ENCODE measurements at regions not wholly inside any gene's neighbourhood (a gene's known extent, or its start where the extent isn't known, plus 50 kb on each side); places are given as distances from the start of the nearest gene placed in this dataset.
"Not testable (repeated sequence)": the region's sequence is repeated elsewhere in the genome, so short reads cannot be mapped to it uniquely, and the experiment has no call there.

DNA sequence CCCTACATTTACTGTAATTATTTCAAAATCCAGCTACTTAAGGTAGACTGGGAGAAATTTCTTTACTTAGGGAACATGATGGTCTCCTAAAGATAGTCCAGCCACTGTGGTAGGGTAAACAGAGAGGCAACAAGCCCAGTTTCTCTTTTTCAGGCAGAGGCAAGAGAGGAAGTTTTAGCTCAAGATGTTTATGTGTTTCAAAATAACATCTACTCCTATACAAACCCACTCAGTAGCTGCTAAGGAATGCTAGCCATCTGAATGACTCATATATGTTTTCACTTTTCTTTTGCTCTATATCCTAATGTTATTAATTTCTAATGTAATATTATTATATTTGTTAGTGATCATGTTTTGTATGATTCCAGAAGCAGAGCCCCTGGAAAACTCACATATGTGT, 856.6 kb downstream of the PLA2G4A start:
- CTCF ChIA-PET = no interaction called here
- Histone ChIP-seq H3K36me3 (ENCODE audit: insufficient read depth, low read length) (no peaks in the 10 kb centered on the region), H3K9me3 (ENCODE audit: low read length) (no peaks in the 10 kb centered on the region), H3K27me3 (ENCODE audit: insufficient read depth, low read length, poor library complexity, severe bottlenecking) (no peaks in the 10 kb centered on the region), H3K27ac (ENCODE audit: low read depth, low read length) (no peak overlapping the region), H3K4me3 (ENCODE audit: low read length) (no peak overlapping the region), H3K4me1 (ENCODE audit: insufficient read depth, low read length) (no peaks in the 10 kb centered on the region)
- DNase-seq = no peak
- Mint-ChIP-seq H3K27ac (no peak overlapping the region), H3K4me1 (no peaks in the 10 kb centered on the region), H3K36me3 (no peaks in the 10 kb centered on the region), H3K4me3 (no peak overlapping the region), H3K9me3 (peaks cover 1 to 25% (median 16%) of the 10 kb centered on the region in 5 donors), H3K27me3 (no peaks in the 10 kb centered on the region)
- POLR2A ChIA-PET = no interaction called here

GRCh38 chr1:187689129-187689528, 860.4 kb downstream of the PLA2G4A start:
- peaks cover 0 to 22% (median 13%) of the 10 kb centered on the region in 5 donors for H3K9me3 Mint-ChIP-seq
- H3K36me3 ChIP-seq (ENCODE audit: insufficient read depth, low read length) = no peaks in the 10 kb centered on the region
- no peak for DNase-seq

DNA sequence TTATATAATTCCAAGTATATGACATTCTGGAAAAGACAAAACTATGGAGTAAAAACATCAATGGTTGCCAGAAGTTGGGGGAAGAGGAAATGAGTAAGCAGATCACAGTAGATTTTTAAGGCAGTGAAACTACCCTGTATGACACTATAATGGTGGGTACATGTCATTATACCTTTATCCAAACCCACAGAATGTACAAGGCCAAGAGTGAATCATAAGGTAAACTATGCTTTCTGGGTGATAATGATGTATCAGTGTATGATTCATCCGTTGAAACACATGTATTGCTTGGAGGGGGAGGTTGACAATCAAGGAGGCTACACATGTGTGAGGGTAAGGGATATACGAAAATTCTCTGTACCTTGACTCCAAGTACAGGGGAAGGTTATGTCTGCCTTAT, 862.7 kb downstream of the PLA2G4A start:
- Mint-ChIP-seq H3K4me1 (no peaks in the 10 kb centered on the region), H3K9me3 (peaks cover 0 to 22% (median 11%) of the 10 kb centered on the region in 5 donors), H3K4me3 (no peak overlapping the region), H3K36me3 (no peaks in the 10 kb centered on the region), H3K27me3 (no peaks in the 10 kb centered on the region), H3K27ac (no peak overlapping the region)
- H3K4me3 ChIP-seq (ENCODE audit: low read length) = no peak overlapping the region
- H3K4me1 ChIP-seq (ENCODE audit: insufficient read depth, low read length) = no peaks in the 10 kb centered on the region
- no peaks in the 10 kb centered on the region for H3K9me3 ChIP-seq (ENCODE audit: low read length)
- ChIA-PET POLR2A (no interaction called here), CTCF (no interaction called here)
- no peak for DNase-seq
- H3K36me3 ChIP-seq (ENCODE audit: insufficient read depth, low read length) = no peaks in the 10 kb centered on the region
- no peaks in the 10 kb centered on the region for H3K27me3 ChIP-seq (ENCODE audit: insufficient read depth, low read length, poor library complexity, severe bottlenecking)
- no peak overlapping the region for H3K27ac ChIP-seq (ENCODE audit: low read depth, low read length)

More at GRCh38 chr1:187689129-187689528, 860.4 kb downstream of the PLA2G4A start:
- no peaks in the 10 kb centered on the region for H3K27me3 ChIP-seq (ENCODE audit: insufficient read depth, low read length, poor library complexity, severe bottlenecking)
- POLR2A ChIA-PET = no interaction called here
- no peak overlapping the region for H3K27ac ChIP-seq (ENCODE audit: low read depth, low read length)
- no peaks in the 10 kb centered on the region for H3K4me1 Mint-ChIP-seq
- no peak overlapping the region for H3K4me3 Mint-ChIP-seq
- no peak overlapping the region for H3K4me3 ChIP-seq (ENCODE audit: low read length)
- no peaks in the 10 kb centered on the region for H3K4me1 ChIP-seq (ENCODE audit: insufficient read depth, low read length)
- H3K36me3 Mint-ChIP-seq = no peaks in the 10 kb centered on the region
- CTCF ChIA-PET = no interaction called here
- no peak overlapping the region for H3K27ac Mint-ChIP-seq
- H3K27me3 Mint-ChIP-seq = no peaks in the 10 kb centered on the region
- H3K9me3 ChIP-seq (ENCODE audit: low read length) = no peaks in the 10 kb centered on the region

GRCh38 chr1:187692799-187693198, 864.0 kb downstream of the PLA2G4A start:
- Histone ChIP-seq H3K4me1 (ENCODE audit: insufficient read depth, low read length) (no peaks in the 10 kb centered on the region), H3K36me3 (ENCODE audit: insufficient read depth, low read length) (no peaks in the 10 kb centered on the region), H3K4me3 (ENCODE audit: low read length) (no peak overlapping the region), H3K27me3 (ENCODE audit: insufficient read depth, low read length, poor library complexity, severe bottlenecking) (no peaks in the 10 kb centered on the region), H3K27ac (ENCODE audit: low read depth, low read length) (no peak overlapping the region), H3K9me3 (ENCODE audit: low read length) (no peaks in the 10 kb centered on the region)
- DNase-seq = no peak
- H3K4me3 Mint-ChIP-seq = no peak overlapping the region
- H3K27ac Mint-ChIP-seq = no peak overlapping the region
- ChIA-PET POLR2A (no interaction called here), CTCF (no interaction called here)
- no peaks in the 10 kb centered on the region for H3K36me3 Mint-ChIP-seq
- no peaks in the 10 kb centered on the region for H3K4me1 Mint-ChIP-seq
- H3K9me3 Mint-ChIP-seq = peaks cover 0 to 22% (median 14%) of the 10 kb centered on the region in 5 donors
- H3K27me3 Mint-ChIP-seq = peaks cover 0 to 1% of the 10 kb centered on the region in 2 donors

DNA sequence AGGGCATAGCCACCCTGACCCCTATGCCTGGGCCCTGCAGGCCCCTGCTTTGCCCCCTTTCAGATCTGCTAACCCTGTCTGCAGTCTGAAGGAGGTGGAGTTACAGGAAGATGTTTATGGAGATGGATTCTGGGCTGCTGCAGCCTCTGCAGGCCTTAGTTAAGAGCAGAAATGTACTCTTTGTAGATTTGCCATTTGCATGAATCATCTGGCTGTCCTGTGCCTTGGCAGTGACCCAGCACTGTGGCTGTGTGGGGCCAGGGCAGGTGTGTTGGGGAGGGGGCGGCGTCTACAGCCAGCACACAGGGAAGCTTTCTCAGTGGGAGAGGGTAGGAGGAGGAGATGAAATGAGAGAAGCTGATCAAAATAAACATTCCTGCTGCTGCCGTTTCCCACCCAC, 867.3 kb downstream of the PLA2G4A start:
- Mint-ChIP-seq H3K4me1 (no peaks in the 10 kb centered on the region), H3K4me3 (no peak overlapping the region), H3K27me3 (peaks cover 0 to 1% of the 10 kb centered on the region in 2 donors), H3K36me3 (no peaks in the 10 kb centered on the region), H3K9me3 (peaks cover 0 to 12% (median 10%) of the 10 kb centered on the region in 5 donors), H3K27ac (no peak overlapping the region)
- no peaks in the 10 kb centered on the region for H3K27me3 ChIP-seq (ENCODE audit: insufficient read depth, low read length, poor library complexity, severe bottlenecking)
- no peak overlapping the region for H3K27ac ChIP-seq (ENCODE audit: low read depth, low read length)
- CTCF ChIA-PET = no interaction called here
- DNase-seq = no peak
- POLR2A ChIA-PET = no interaction called here
- H3K4me1 ChIP-seq (ENCODE audit: insufficient read depth, low read length) = no peaks in the 10 kb centered on the region
- H3K9me3 ChIP-seq (ENCODE audit: low read length) = no peaks in the 10 kb centered on the region
- no peaks in the 10 kb centered on the region for H3K36me3 ChIP-seq (ENCODE audit: insufficient read depth, low read length)
- no peak overlapping the region for H3K4me3 ChIP-seq (ENCODE audit: low read length)

DNA sequence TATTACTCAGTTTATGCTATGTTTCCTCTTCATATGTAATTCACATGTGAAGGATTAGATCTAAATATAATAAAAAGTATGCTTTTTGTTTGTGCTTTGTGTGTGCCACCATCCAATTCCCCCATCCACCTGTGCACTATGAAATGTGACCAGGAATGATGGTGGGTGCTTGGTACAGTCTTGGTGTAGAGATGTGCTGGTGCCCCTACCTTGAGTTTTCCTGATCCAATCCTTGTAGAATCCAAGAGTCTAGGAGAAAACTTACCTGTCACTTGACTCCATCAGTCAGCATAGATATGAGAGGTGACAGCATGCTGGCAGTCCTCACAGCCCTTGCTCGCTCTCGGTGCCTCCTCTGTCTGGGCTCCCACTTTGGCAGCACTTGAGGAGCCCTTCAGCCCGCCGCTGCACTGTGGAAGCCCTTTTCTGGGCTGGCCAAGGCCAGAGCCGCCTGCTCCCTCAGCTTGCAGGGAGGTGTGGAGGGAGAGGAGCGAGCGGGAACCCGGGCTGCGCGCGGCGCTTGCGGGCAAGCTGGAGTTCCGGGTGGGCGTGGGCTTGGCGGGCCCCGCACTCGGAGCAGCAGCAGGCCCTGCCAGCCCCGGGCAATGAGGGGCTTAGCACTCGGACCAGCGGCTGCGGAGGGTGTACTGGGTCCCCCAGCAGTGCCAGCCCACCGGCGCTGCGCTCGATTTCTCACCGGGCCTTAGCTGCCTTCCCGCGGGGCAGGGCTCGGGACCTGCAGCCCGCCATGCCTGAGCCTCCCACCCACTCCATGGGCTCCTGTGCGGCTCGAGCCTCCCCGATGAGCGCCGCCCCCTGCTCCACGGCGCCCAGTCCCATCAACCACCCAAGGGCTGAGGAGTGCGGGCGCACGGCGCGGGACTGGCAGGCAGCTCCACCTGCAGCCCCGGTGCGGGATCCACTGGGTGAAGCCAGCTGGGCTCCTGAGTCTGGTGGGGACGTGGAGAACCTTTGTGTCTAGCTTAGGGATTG, 874.7 kb downstream of the PLA2G4A start:
- H3K27ac ChIP-seq (ENCODE audit: low read depth, low read length); H3K27me3 Mint-ChIP-seq; H3K36me3 ChIP-seq (ENCODE audit: insufficient read depth, low read length); H3K4me1 ChIP-seq (ENCODE audit: insufficient read depth, low read length); H3K36me3 Mint-ChIP-seq; H3K4me3 ChIP-seq (ENCODE audit: low read length); H3K27me3 ChIP-seq (ENCODE audit: insufficient read depth, low read length, poor library complexity, severe bottlenecking); H3K27ac Mint-ChIP-seq; POLR2A ChIA-PET; H3K9me3 ChIP-seq (ENCODE audit: low read length); H3K4me3 Mint-ChIP-seq; DNase-seq; CTCF ChIA-PET; H3K4me1 Mint-ChIP-seq: not testable (repeated sequence)
- H3K9me3 Mint-ChIP-seq = peaks cover 4 to 19% (median 9%) of the 10 kb centered on the region in 5 donors

DNA sequence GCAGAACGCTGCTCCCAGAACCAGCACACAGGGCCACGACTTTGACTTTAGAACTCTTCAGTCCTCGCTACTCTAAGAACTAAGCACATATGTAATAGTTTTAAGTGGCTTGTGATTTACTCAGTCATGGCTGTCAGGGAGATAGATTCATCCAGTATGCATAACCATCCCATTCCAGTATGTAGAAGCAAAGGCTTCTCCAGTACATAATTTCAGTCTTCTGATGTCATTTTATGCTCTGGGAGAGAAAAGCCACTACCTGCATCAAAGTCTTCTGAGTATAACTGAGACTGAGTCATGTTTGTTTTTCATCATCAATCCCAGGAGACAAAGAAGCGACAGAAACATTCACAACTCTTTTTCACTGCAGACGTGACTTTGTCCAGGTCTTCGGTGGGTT, 885.7 kb downstream of the PLA2G4A start:
- POLR2A ChIA-PET = no interaction called here
- peaks cover 0 to 31% (median 4%) of the 10 kb centered on the region in 5 donors for H3K9me3 Mint-ChIP-seq
- H3K36me3 Mint-ChIP-seq = no peaks in the 10 kb centered on the region
- H3K4me1 Mint-ChIP-seq = no peaks in the 10 kb centered on the region
- Histone ChIP-seq H3K9me3 (ENCODE audit: low read length) (no peaks in the 10 kb centered on the region), H3K36me3 (ENCODE audit: insufficient read depth, low read length) (no peaks in the 10 kb centered on the region), H3K4me3 (ENCODE audit: low read length) (no peak overlapping the region), H3K27ac (ENCODE audit: low read depth, low read length) (no peak overlapping the region), H3K4me1 (ENCODE audit: insufficient read depth, low read length) (no peaks in the 10 kb centered on the region), H3K27me3 (ENCODE audit: insufficient read depth, low read length, poor library complexity, severe bottlenecking) (no peaks in the 10 kb centered on the region)
- H3K4me3 Mint-ChIP-seq = no peak overlapping the region
- no peak overlapping the region for H3K27ac Mint-ChIP-seq
- no peaks in the 10 kb centered on the region for H3K27me3 Mint-ChIP-seq
- no peak for DNase-seq
- CTCF ChIA-PET = no interaction called here

DNA sequence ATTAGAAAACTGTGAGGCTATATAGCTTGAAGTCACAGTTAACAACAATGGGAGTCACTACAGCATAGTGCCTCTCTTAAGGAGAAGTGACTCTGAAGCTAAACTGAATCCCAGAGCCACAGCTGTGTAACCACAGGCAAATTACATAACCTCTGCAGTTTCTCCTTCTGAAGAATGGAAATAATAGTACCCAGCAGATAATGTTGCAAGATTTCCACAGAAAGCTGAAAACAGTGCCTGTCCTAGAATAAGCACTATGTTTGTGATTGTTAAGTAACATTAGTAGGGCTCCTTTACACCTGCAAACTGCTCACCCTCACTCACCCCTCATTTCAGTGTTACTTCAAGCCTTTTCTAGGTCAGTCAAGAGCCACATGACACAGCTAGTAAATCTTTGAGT, 886.7 kb downstream of the PLA2G4A start:
- Histone ChIP-seq H3K9me3 (ENCODE audit: low read length) (no peaks in the 10 kb centered on the region), H3K27me3 (ENCODE audit: insufficient read depth, low read length, poor library complexity, severe bottlenecking) (no peaks in the 10 kb centered on the region), H3K4me3 (ENCODE audit: low read length) (no peak overlapping the region), H3K4me1 (ENCODE audit: insufficient read depth, low read length) (no peaks in the 10 kb centered on the region), H3K27ac (ENCODE audit: low read depth, low read length) (no peak overlapping the region), H3K36me3 (ENCODE audit: insufficient read depth, low read length) (no peaks in the 10 kb centered on the region)
- Mint-ChIP-seq H3K36me3 (no peaks in the 10 kb centered on the region), H3K27ac (no peak overlapping the region), H3K4me3 (no peak overlapping the region), H3K27me3 (no peaks in the 10 kb centered on the region), H3K4me1 (no peaks in the 10 kb centered on the region), H3K9me3 (peaks cover 0 to 26% (median 6%) of the 10 kb centered on the region in 5 donors)
- POLR2A ChIA-PET = no interaction called here
- no peak for DNase-seq
- CTCF ChIA-PET = no interaction called here
